SK-N-SH (cell line): ENCODE measurements at regions not wholly inside any gene's neighbourhood (a gene's known extent, or its start where the extent isn't known, plus 50 kb on each side); places are given as distances from the start of the nearest gene placed in this dataset.

ENCODE experiments used
- CTCF ChIA-PET: fragments of 300-600, 350-600 bp; formaldehyde crosslinking; extraction: SDS; loops from one replicate; lab custom pipeline; 2021; lab: Yijun Ruan, JAX
- POLR2A ChIA-PET: fragments of 350-600 bp; sonication (Branson Sonifier 250); formaldehyde crosslinking; extraction: SDS; loops from one replicate; lab custom pipeline; 2020; ENCODE audit warnings: antibody characterized with exemption, inconsistent platforms; lab: Yijun Ruan, JAX
- DNase-seq: peaks from one replicate; pipeline ENCODE4 v3.0.0; 2012
- H2AFZ ChIP-seq: fragments of 200-600 bp; sonication (generic); 2 replicates; pipeline ENCODE4 v1.8.1; 2016; ENCODE audit warnings: antibody characterized with exemption, mild to moderate bottlenecking, low read depth
- H3F3A ChIP-seq: fragments of 200-600 bp; sonication (generic); replicated peaks from 2 replicates; pipeline ENCODE3; 2016; ENCODE audit warnings: antibody characterized with exemption, mild to moderate bottlenecking; ENCODE audit not compliant: insufficient read depth
- H3K27ac ChIP-seq, 2 experiments: fragments of 200-500 bp in 1 of 2; fragments of 200-600 bp in 1 of 2; sonication (Bioruptor generic) in 1 of 2; sonication (generic), shearing (Covaris generic) in 1 of 2; 2 replicates each; pipeline versions ENCODE4 v1.5.1 to v1.6.1; 2014 to 2016; ENCODE audit warnings: low read depth in 2 of 2, inconsistent platforms in 1 of 2, low read length in 1 of 2, mild to moderate bottlenecking in 1 of 2, mixed read lengths in 1 of 2
- H3K27me3 ChIP-seq: fragments of 200-600 bp; sonication (generic), shearing (Covaris generic); 2 replicates; pipeline ENCODE4 v1.6.1; 2016; ENCODE audit warnings: mixed run types; ENCODE audit not compliant: insufficient read depth
- H3K36me3 ChIP-seq, 2 experiments: fragments of 200-500 bp in 1 of 2; fragments of 200-600 bp in 1 of 2; sonication (Bioruptor generic) in 1 of 2; sonication (generic) in 1 of 2; replicated peaks in 1 of 2; 2 replicates each; pipeline versions ENCODE3 to v1.5.1; 2014 to 2016; ENCODE audit warnings: low read length in 1 of 2, mild to moderate bottlenecking in 1 of 2; ENCODE audit not compliant: insufficient read depth in 2 of 2, control insufficient read depth in 1 of 2
- H3K4me1 ChIP-seq, 2 experiments: fragments of 200-500 bp in 1 of 2; fragments of 200-600 bp in 1 of 2; sonication (Bioruptor generic) in 1 of 2; sonication (generic), shearing (Covaris generic) in 1 of 2; 2 replicates each; pipeline versions ENCODE4 v1.5.1 to v1.6.1; 2014 to 2016; ENCODE audit warnings: low read depth in 1 of 2, low read length in 1 of 2, mixed run types in 1 of 2; ENCODE audit not compliant: insufficient read depth in 2 of 2, control insufficient read depth in 1 of 2
- H3K4me2 ChIP-seq: fragments of 200-600 bp; sonication (generic), shearing (Covaris generic); 2 replicates; pipeline ENCODE4 v1.6.1; 2017; ENCODE audit warnings: mixed run types
- H3K4me3 ChIP-seq, 2 experiments: fragments of 200-500 bp in 1 of 2; fragments of 200-600 bp in 1 of 2; sonication (Bioruptor generic) in 1 of 2; sonication (generic), shearing (Covaris generic) in 1 of 2; 2 replicates each; pipeline versions ENCODE4 v1.5.1 to v1.8.1; 2014 to 2016; ENCODE audit warnings: low read depth in 2 of 2, inconsistent platforms in 1 of 2, low read length in 1 of 2, mild to moderate bottlenecking in 1 of 2, mixed read lengths in 1 of 2, moderate library complexity in 1 of 2
- H3K79me2 ChIP-seq: fragments of 200-600 bp; sonication (generic); 2 replicates; pipeline ENCODE4 v1.8.1; 2017; ENCODE audit warnings: mild to moderate bottlenecking; ENCODE audit not compliant: insufficient read depth
- H3K9ac ChIP-seq: fragments of 200-600 bp; sonication (generic); 2 replicates; pipeline ENCODE4 v1.6.1; 2017; ENCODE audit warnings: mixed run types
- H3K9me2 ChIP-seq: fragments of 200-600 bp; sonication (generic); 2 replicates; pipeline ENCODE4 v1.6.1; 2017; ENCODE audit warnings: mixed run types
- H3K9me3 ChIP-seq: fragments of 200-600 bp; sonication (generic); 2 replicates; pipeline ENCODE4 v1.6.1; 2017; ENCODE audit warnings: mixed run types, mild to moderate bottlenecking, moderate library complexity
- H4K20me1 ChIP-seq: fragments of 200-600 bp; sonication (generic); 2 replicates; pipeline ENCODE4 v1.6.1; 2017; ENCODE audit warnings: mild to moderate bottlenecking, mixed run types; ENCODE audit not compliant: insufficient read depth
- ELF1 ChIP-seq: IDR thresholded peaks from 2 replicates; pipeline ENCODE4 v1.4.0; 2012
- EP300 ChIP-seq, 2 experiments: IDR thresholded peaks; 2 replicates each; pipeline versions ENCODE4 v1.4.0 to v1.6.1; 2012; ENCODE audit warnings: borderline replicate concordance in 1 of 2, low read depth in 1 of 2, low read length in 1 of 2
- EZH2phosphoT487 ChIP-seq: fragments of 200-600 bp; sonication (generic); IDR thresholded peaks from 2 replicates; pipeline ENCODE4 v1.6.1; 2017; ENCODE audit warnings: low read depth, mixed run types, mild to moderate bottlenecking, antibody characterized with exemption, moderate library complexity, borderline replicate concordance
- FOXJ3 ChIP-seq: sonication (generic); formaldehyde crosslinking; IDR thresholded peaks from 2 replicates; pipeline ENCODE4 v1.5.1; 2020; ENCODE audit warnings: mild to moderate bottlenecking, missing genetic modification reagents
- JUND ChIP-seq: IDR thresholded peaks from 2 replicates; pipeline ENCODE4 v1.4.0; 2012
- NFIC ChIP-seq: IDR thresholded peaks from 2 replicates; pipeline ENCODE4 v1.4.0; 2012; ENCODE audit warnings: borderline replicate concordance
- NRF1 ChIP-seq: IDR thresholded peaks from 2 replicates; pipeline ENCODE4 v1.6.1; 2012; ENCODE audit warnings: low read depth, mild to moderate bottlenecking, low read length
- POLR2AphosphoS5 ChIP-seq: IDR thresholded peaks from 2 replicates; pipeline ENCODE4 v1.6.1; 2012; ENCODE audit warnings: low read depth, low read length
- RAD21 ChIP-seq: IDR thresholded peaks from 2 replicates; pipeline ENCODE4 v1.6.1; 2012; ENCODE audit warnings: mild to moderate bottlenecking, low read length
- RFX5 ChIP-seq: IDR thresholded peaks from 2 replicates; pipeline ENCODE4 v1.6.1; 2012; ENCODE audit warnings: mild to moderate bottlenecking, improper control_type of control experiment, low read length
- SIN3A ChIP-seq: IDR thresholded peaks from 2 replicates; pipeline ENCODE4 v1.6.1; 2012; ENCODE audit warnings: low read depth, mild to moderate bottlenecking, low read length, moderate library complexity, borderline replicate concordance
- TCF12 ChIP-seq: IDR thresholded peaks from 2 replicates; pipeline ENCODE4 v1.4.0; 2012
- TEAD4 ChIP-seq: IDR thresholded peaks from 2 replicates; pipeline ENCODE4 v1.4.0; 2012; ENCODE audit warnings: mild to moderate bottlenecking, borderline replicate concordance; ENCODE audit not compliant: insufficient read depth
- YY1 ChIP-seq: IDR thresholded peaks from 2 replicates; pipeline ENCODE4 v1.4.0; 2012; ENCODE audit warnings: low read depth, mild to moderate bottlenecking
- WGBS: methylation state at CpG from one replicate; pipeline ENCODE4 v1.1.6; 2017; ENCODE audit warnings: low lambda C conversion rate; 5-methylcytosine and 5-hydroxymethylcytosine counted together
- TF ChIP-seq, protein P1 (sequence below): IDR thresholded peaks from 2 replicates; pipeline ENCODE4; 2012
- TF ChIP-seq, protein P2 (sequence below): IDR thresholded peaks from 2 replicates; pipeline ENCODE4 v1.6.1; 2012; ENCODE audit warnings: mild to moderate bottlenecking, low read depth, low read length, moderate library complexity
- TF ChIP-seq, protein P3 (sequence below): fragments of 150-350 bp; IDR thresholded peaks from 2 replicates; pipeline ENCODE4 v1.6.1; 2016; ENCODE audit warnings: mild to moderate bottlenecking, low read depth, low read length

DNA sequence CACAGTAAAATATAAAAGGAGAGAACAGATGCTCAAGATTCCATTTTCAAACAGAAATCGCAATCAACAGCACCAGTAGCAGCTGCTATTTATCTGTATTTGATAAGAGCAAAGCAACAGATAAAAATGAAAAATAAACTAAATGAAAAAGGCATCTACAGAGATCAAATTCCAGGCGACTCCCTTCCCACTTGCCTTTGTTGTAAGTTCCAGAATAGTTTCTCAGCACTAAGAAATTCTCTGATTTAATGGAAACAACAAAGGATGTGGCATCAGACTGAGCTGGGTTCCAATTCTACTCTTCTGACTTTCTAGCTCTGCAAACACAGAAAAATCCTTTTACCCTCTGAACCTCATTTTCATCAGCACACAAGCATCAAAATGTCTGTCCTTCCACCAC, 110.8 kb upstream of the MME start:
- H3F3A ChIP-seq = peaks cover 4% of the 10 kb centered on the region
- ChIA-PET POLR2A (no interaction called here), CTCF (no interaction called here)
- no peak overlapping the region for H3K9ac ChIP-seq
- H4K20me1 ChIP-seq = no peaks in the 10 kb centered on the region
- no peak for TF ChIP-seq SIN3A
- no peak for TF ChIP-seq RFX5
- no peak for TF ChIP-seq ELF1
- TF ChIP-seq RAD21 = no peak
- no peak for TF ChIP-seq NFIC
- no peak for TF ChIP-seq EZH2phosphoT487
- TF ChIP-seq POLR2AphosphoS5 = no peak
- TF ChIP-seq JUND = no peak
- no peak for TF ChIP-seq TCF12
- TF ChIP-seq FOXJ3 (CRISPR knock-in tag) = no peak
- TF ChIP-seq TEAD4 = no peak
- TF ChIP-seq, protein P1, sequence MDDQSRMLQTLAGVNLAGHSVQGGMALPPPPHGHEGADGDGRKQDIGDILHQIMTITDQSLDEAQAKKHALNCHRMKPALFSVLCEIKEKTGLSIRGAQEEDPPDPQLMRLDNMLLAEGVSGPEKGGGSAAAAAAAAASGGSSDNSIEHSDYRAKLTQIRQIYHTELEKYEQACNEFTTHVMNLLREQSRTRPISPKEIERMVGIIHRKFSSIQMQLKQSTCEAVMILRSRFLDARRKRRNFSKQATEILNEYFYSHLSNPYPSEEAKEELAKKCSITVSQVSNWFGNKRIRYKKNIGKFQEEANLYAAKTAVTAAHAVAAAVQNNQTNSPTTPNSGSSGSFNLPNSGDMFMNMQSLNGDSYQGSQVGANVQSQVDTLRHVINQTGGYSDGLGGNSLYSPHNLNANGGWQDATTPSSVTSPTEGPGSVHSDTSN = no peak
- TF ChIP-seq EP300 (IDR thresholded peaks at IDR 0.05; ENCODE audit: borderline replicate concordance in 1 of 2, low read depth in 1 of 2, low read length in 1 of 2) = no peak
- no peak for TF ChIP-seq NRF1
- TF ChIP-seq, protein P2, sequence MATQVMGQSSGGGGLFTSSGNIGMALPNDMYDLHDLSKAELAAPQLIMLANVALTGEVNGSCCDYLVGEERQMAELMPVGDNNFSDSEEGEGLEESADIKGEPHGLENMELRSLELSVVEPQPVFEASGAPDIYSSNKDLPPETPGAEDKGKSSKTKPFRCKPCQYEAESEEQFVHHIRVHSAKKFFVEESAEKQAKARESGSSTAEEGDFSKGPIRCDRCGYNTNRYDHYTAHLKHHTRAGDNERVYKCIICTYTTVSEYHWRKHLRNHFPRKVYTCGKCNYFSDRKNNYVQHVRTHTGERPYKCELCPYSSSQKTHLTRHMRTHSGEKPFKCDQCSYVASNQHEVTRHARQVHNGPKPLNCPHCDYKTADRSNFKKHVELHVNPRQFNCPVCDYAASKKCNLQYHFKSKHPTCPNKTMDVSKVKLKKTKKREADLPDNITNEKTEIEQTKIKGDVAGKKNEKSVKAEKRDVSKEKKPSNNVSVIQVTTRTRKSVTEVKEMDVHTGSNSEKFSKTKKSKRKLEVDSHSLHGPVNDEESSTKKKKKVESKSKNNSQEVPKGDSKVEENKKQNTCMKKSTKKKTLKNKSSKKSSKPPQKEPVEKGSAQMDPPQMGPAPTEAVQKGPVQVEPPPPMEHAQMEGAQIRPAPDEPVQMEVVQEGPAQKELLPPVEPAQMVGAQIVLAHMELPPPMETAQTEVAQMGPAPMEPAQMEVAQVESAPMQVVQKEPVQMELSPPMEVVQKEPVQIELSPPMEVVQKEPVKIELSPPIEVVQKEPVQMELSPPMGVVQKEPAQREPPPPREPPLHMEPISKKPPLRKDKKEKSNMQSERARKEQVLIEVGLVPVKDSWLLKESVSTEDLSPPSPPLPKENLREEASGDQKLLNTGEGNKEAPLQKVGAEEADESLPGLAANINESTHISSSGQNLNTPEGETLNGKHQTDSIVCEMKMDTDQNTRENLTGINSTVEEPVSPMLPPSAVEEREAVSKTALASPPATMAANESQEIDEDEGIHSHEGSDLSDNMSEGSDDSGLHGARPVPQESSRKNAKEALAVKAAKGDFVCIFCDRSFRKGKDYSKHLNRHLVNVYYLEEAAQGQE = no peak
- no peak for TF ChIP-seq YY1
- TF ChIP-seq, protein P3, sequence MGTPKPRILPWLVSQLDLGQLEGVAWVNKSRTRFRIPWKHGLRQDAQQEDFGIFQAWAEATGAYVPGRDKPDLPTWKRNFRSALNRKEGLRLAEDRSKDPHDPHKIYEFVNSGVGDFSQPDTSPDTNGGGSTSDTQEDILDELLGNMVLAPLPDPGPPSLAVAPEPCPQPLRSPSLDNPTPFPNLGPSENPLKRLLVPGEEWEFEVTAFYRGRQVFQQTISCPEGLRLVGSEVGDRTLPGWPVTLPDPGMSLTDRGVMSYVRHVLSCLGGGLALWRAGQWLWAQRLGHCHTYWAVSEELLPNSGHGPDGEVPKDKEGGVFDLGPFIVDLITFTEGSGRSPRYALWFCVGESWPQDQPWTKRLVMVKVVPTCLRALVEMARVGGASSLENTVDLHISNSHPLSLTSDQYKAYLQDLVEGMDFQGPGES = no peak
- DNase-seq = no peak
- no peaks in the 10 kb centered on the region for H3K27me3 ChIP-seq
- H3K4me1 ChIP-seq = peaks cover 0 to 6% of the 10 kb centered on the region in 2 experiments; a peak in 2 of 4 replicates
- H3K79me2 ChIP-seq = no peaks in the 10 kb centered on the region
- H3K4me3 ChIP-seq = no peak overlapping the region
- H3K9me2 ChIP-seq = no peaks in the 10 kb centered on the region
- H3K36me3 ChIP-seq = no peaks in the 10 kb centered on the region
- 38% methylated on average over 2 of the region's 2 CpGs for WGBS
- no peak overlapping the region for H3K4me2 ChIP-seq
- H3K9me3 ChIP-seq = no peaks in the 10 kb centered on the region
- H2AFZ ChIP-seq = no peak overlapping the region
- H3K27ac ChIP-seq = peak overlapping the region in 1 of 2 experiments; percentile 43; a peak in 1 of 4 replicates
